ENCODE measurements at regions not wholly inside any gene's neighbourhood (a gene's known extent, or its start where the extent isn't known, plus 50 kb on each side); places are given as distances from the start of the nearest gene placed in this dataset.

- TF ChIP-seq CTCF (conservative IDR thresholded peaks at IDR 0.05; ENCODE audit: low read length) (no peak), EZH2phosphoT487 (IDR thresholded peaks at IDR 0.05; ENCODE audit: borderline replicate concordance) (no peak)
Observed at GRCh38 chr2:16168506-16169264, 228.3 kb downstream of the MYCN start.
